Fibroblast of villous mesenchyme (primary cell): ENCODE measurements at regions not wholly inside any gene's neighbourhood (a gene's known extent, or its start where the extent isn't known, plus 50 kb on each side); places are given as distances from the start of the nearest gene placed in this dataset.

Source experiments
- DNase-seq: peaks from one replicate; pipeline ENCODE4 v3.0.0-alpha.2; 2010; ENCODE audit warnings: low read depth
- H3K4me3 ChIP-seq: 2 replicates; pipeline ENCODE4 v1.5.1; 2011; ENCODE audit warnings: low read depth, mild to moderate bottlenecking, low read length
- CTCF ChIP-seq: IDR thresholded peaks from 2 replicates; pipeline ENCODE4 v1.5.1; 2012; ENCODE audit warnings: low read depth, mild to moderate bottlenecking, low read length; ENCODE audit not compliant: insufficient read depth

DNA sequence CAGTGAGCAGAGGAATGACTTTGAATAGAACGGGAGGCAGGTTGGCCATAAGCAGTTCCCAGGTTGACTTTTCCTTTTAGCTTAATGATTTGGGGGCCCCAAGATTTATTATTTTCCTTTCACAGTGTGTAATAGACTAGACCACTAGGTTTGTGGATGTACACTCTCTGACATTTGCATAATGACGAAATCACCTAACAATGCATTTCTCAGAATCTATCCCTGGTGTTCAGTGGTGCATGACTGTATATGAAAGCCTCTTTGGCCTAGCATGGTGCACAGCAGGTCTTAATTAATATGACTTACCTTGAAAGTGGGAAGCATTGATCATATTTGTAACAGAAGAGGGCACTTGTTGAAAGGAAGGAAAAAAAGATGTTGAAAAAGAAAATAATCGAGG is 761.9 kb downstream of the TYW1 start:
- no peak for TF ChIP-seq CTCF
- H3K4me3 ChIP-seq: no peak overlapping the region
- DNase-seq: no peak

- H3K4me3 ChIP-seq: no peak overlapping the region
- no peak for DNase-seq
- no peak for TF ChIP-seq CTCF
Observed at GRCh38 chr7:67760971-67761370, 764.3 kb downstream of the TYW1 start.

GRCh38 chr7:67762516-67762915 is 765.9 kb downstream of the TYW1 start:
- TF ChIP-seq CTCF: no peak
- no peak overlapping the region for H3K4me3 ChIP-seq
- no peak for DNase-seq

- no peak overlapping the region for H3K4me3 ChIP-seq
- no peak for DNase-seq
- TF ChIP-seq CTCF: no peak
Observed at GRCh38 chr7:67764289-67764688, 767.7 kb downstream of the TYW1 start.

DNA sequence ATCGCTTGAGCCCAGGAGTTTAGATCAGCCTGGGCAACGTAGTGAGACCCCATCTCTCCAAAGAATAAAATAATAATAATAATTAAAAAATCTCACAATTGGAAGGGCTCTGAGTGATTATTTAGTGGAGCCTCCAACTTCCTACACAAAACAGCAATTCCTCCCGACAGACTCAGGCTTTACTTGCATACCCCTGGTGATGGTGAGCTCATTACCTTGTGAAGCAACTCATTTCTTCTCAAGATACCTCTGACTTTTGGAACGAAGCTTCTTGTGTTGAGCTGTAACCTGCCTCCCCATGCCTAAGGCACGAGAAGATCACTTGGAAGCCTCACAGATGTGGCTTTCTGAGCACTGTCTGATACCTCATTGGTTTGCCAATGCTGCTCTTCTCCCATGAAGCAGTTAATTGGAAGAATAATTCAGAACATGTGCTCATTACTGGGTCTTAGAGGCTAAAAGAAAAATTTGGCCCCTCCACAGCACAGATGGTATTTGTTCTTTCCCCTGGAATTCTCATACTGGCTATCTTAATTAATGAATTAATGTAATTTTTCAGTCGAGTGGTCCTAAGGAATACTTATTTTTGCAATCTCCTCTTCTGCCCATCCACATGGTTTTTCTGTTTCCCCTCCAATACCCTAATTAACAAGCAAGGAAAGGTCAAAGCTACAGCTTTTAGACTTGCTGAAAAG is 769.0 kb downstream of the TYW1 start:
- H3K4me3 ChIP-seq: no peak overlapping the region
- no peak for DNase-seq
- TF ChIP-seq CTCF: no peak

DNA sequence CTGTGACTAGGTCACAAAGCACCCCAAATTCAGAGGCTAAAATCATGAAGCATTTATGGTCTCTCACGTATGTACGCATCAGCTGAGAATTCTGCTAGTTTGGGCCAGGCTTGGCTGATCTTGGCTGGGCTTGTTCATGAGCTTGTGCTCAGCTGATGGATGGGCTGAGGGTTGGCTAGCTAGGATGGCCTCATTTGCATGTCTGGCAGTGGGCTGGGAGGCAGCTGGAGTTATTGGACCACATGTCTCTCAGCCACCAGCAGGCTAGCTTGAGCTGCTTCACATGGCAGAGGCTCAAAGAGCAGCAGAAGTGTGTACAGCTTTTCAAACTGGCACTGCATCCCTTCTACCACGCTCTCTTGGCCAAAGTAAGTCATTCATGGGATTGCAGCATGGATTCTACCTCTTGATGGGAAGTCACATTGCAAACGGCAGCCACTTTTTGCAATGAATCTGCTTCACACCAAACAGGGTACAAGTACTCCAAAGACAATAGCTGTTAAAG is 770.3 kb downstream of the TYW1 start:
- no peak overlapping the region for H3K4me3 ChIP-seq
- no peak for DNase-seq
- TF ChIP-seq CTCF: no peak
